Uterus (tissue), 3 donors: ENCODE measurements at regions not wholly inside any gene's neighbourhood (a gene's known extent, or its start where the extent isn't known, plus 50 kb on each side); places are given as distances from the start of the nearest gene placed in this dataset.
A peak's percentile ranks its signal among the peaks of the same experiment; 100 is the strongest.

Source experiments
- DNase-seq, 2 donors: peaks; one replicate each; pipeline ENCODE4 v3.0.0-alpha.2; 2019 to 2020
- H3K27ac ChIP-seq, 2 donors: fragments of 200-600 bp; sonication (generic); 1 replicate in 1 of 2; 2 replicates in 1 of 2; pipeline ENCODE4 v1.5.1; 2016 to 2018
- H3K27me3 ChIP-seq, 2 donors: fragments of 200-600 bp; sonication (generic); one replicate each; pipeline ENCODE4 v1.5.1; 2018 to 2019; ENCODE audit warnings: control low read depth in 1 of 2
- H3K36me3 ChIP-seq, 2 donors: fragments of 200-600 bp; sonication (generic); one replicate each; pipeline ENCODE4 v1.5.1; 2019; ENCODE audit warnings: control low read depth in 1 of 2
- H3K4me1 ChIP-seq, 2 donors: fragments of 200-600 bp; sonication (generic); one replicate each; pipeline ENCODE4 v1.5.1; 2018 to 2019; ENCODE audit warnings: control low read depth in 1 of 2
- H3K4me3 ChIP-seq, 2 donors: fragments of 200-600 bp; sonication (generic); 1 replicate in 1 of 2; 2 replicates in 1 of 2; pipeline ENCODE4 v1.5.1; 2018 to 2019; ENCODE audit warnings: mild to moderate bottlenecking in 1 of 2
- H3K9me3 ChIP-seq, 2 donors: fragments of 200-600 bp; sonication (generic); one replicate each; pipeline ENCODE4 v1.5.1; 2019; ENCODE audit warnings: control low read depth in 1 of 2
- CTCF ChIP-seq, 4 experiments: fragments of 200-600 bp in 2 of 4; fragments of 450-650 bp in 2 of 4; sonication (generic) in 2 of 4; IDR thresholded peaks; one replicate each; pipeline ENCODE4 v1.5.1; 2016 to 2019; ENCODE audit warnings: antibody characterized with exemption in 4 of 4, mild to moderate bottlenecking in 2 of 4, moderate library complexity in 1 of 4
- POLR2A ChIP-seq, 2 donors: fragments of 450-650 bp; IDR thresholded peaks; one replicate each; pipeline ENCODE4 v1.6.1; 2016; ENCODE audit warnings: antibody characterized with exemption in 2 of 2, mild to moderate bottlenecking in 1 of 2, moderate library complexity in 1 of 2
- intact Hi-C: fragments of 100-400 bp; cut with DNase I; formaldehyde crosslinking; loops from one replicate; pipeline ENCODE4 v1.15.1; 2023; ENCODE audit warnings: low total_unique reads
- donor health status: DM: yes; HTN: yes; CAD: no.

- no peak overlapping the region for H3K4me3 ChIP-seq
- no peaks in the 10 kb centered on the region for H3K9me3 ChIP-seq
- no peaks in the 10 kb centered on the region for H3K36me3 ChIP-seq
- no peaks in the 10 kb centered on the region for H3K27me3 ChIP-seq
- no peak overlapping the region for H3K27ac ChIP-seq
- TF ChIP-seq POLR2A (IDR thresholded peaks at IDR 0.05) (no peak), CTCF (IDR thresholded peaks at IDR 0.05) (no peak)
- intact Hi-C loops, result no loop called here
- no peak for DNase-seq
- H3K4me1 ChIP-seq, result peaks cover 0 to 6% of the 10 kb centered on the region in 2 donors
These were observed 297.8 kb upstream of the ZNF32 start for GRCh38 chr10:43946445-43946844.

- peak in 1 of 2 donors; percentile 7 for DNase-seq
- H3K36me3 ChIP-seq, result no peaks in the 10 kb centered on the region
- no peak for TF ChIP-seq CTCF (IDR thresholded peaks at IDR 0.05)
- TF ChIP-seq POLR2A (IDR thresholded peaks at IDR 0.05), result no peak
- H3K27me3 ChIP-seq, result no peaks in the 10 kb centered on the region
- no peak overlapping the region for H3K27ac ChIP-seq
- intact Hi-C loops, result no loop called here
- no peak overlapping the region for H3K4me3 ChIP-seq
- H3K4me1 ChIP-seq, result peaks cover 0 to 6% of the 10 kb centered on the region in 2 donors
- no peaks in the 10 kb centered on the region for H3K9me3 ChIP-seq
These were observed 297.2 kb upstream of the ZNF32 start for GRCh38 chr10:43945908-43946307.

- TF ChIP-seq POLR2A (IDR thresholded peaks at IDR 0.05) (no peak), CTCF (IDR thresholded peaks at IDR 0.05) (no peak)
- H3K36me3 ChIP-seq, result no peaks in the 10 kb centered on the region
- intact Hi-C loops, result no loop called here
- H3K27me3 ChIP-seq, result no peaks in the 10 kb centered on the region
- H3K9me3 ChIP-seq, result no peaks in the 10 kb centered on the region
- H3K4me1 ChIP-seq, result peaks cover 0 to 6% of the 10 kb centered on the region in 2 donors
- peak in 1 of 2 donors; percentile 10 for DNase-seq
- H3K4me3 ChIP-seq, result no peak overlapping the region
- no peak overlapping the region for H3K27ac ChIP-seq
These were observed 296.5 kb upstream of the ZNF32 start for GRCh38 chr10:43945094-43945730.

- TF ChIP-seq CTCF (IDR thresholded peaks at IDR 0.05) (no peak), POLR2A (IDR thresholded peaks at IDR 0.05) (no peak)
- no peaks in the 10 kb centered on the region for H3K9me3 ChIP-seq
- no peak overlapping the region for H3K27ac ChIP-seq
- H3K36me3 ChIP-seq, result no peaks in the 10 kb centered on the region
- peaks cover 0 to 6% of the 10 kb centered on the region in 2 donors for H3K4me1 ChIP-seq
- DNase-seq, result peak in 1 of 2 donors; percentile 4
- intact Hi-C loops, result no loop called here
- no peaks in the 10 kb centered on the region for H3K27me3 ChIP-seq
- no peak overlapping the region for H3K4me3 ChIP-seq
These were observed 295.9 kb upstream of the ZNF32 start for GRCh38 chr10:43944381-43945093.

- H3K4me3 ChIP-seq, result no peak overlapping the region
- H3K9me3 ChIP-seq, result no peaks in the 10 kb centered on the region
- no peaks in the 10 kb centered on the region for H3K27me3 ChIP-seq
- no peak for DNase-seq
- TF ChIP-seq CTCF (IDR thresholded peaks at IDR 0.05) (no peak), POLR2A (IDR thresholded peaks at IDR 0.05) (no peak)
- no peak overlapping the region for H3K27ac ChIP-seq
- H3K4me1 ChIP-seq, result peaks cover 0 to 6% of the 10 kb centered on the region in 2 donors
- intact Hi-C loops, result no loop called here
- H3K36me3 ChIP-seq, result no peaks in the 10 kb centered on the region
These were observed 295.2 kb upstream of the ZNF32 start for GRCh38 chr10:43943818-43944360.
